Progenitor cell of endocrine pancreas (in vitro differentiated cells): ENCODE measurements at regions not wholly inside any gene's neighbourhood (a gene's known extent, or its start where the extent isn't known, plus 50 kb on each side); places are given as distances from the start of the nearest gene placed in this dataset.

Experiments
- DNase-seq: peaks from one replicate; pipeline ENCODE4 v3.0.0; 2021; ENCODE audit warnings: low spot score; ENCODE audit not compliant: unreplicated experiment
- H3K27ac Mint-ChIP-seq: 2 replicates; pipeline ENCODE4 v1.8.0; 2021; ENCODE audit warnings: mild to moderate bottlenecking, moderate library complexity, mixed read lengths
- H3K27me3 Mint-ChIP-seq: 2 replicates; pipeline ENCODE4 v1.8.0; 2021; ENCODE audit warnings: mixed read lengths
- H3K36me3 Mint-ChIP-seq: 2 replicates; pipeline ENCODE4 v1.8.0; 2022; ENCODE audit warnings: mixed read lengths; ENCODE audit not compliant: insufficient read depth
- H3K4me1 Mint-ChIP-seq: 2 replicates; pipeline ENCODE4 v1.8.0; 2021; ENCODE audit warnings: low read depth, mixed read lengths
- H3K4me3 Mint-ChIP-seq: 2 replicates; pipeline ENCODE4 v1.8.0; 2021; ENCODE audit warnings: low read depth, mild to moderate bottlenecking, moderate library complexity, mixed read lengths
- H3K9me3 Mint-ChIP-seq: 2 replicates; pipeline ENCODE4 v1.8.0; 2021; ENCODE audit warnings: low read depth, mixed read lengths
- CTCF ChIP-seq: fragments of 200-600 bp; sonication (generic); IDR thresholded peaks from one replicate; pipeline ENCODE4 v1.5.0; 2021; ENCODE audit warnings: antibody characterized with exemption, mild to moderate bottlenecking; ENCODE audit not compliant: unreplicated experiment

GRCh38 chr18:42641996-42642395, 473.5 kb downstream of the RIT2 start:
- peaks cover 14% of the 10 kb centered on the region for H3K4me1 Mint-ChIP-seq
- no peaks in the 10 kb centered on the region for H3K27me3 Mint-ChIP-seq
- no peak overlapping the region for H3K4me3 Mint-ChIP-seq
- no peak overlapping the region for H3K27ac Mint-ChIP-seq
- DNase-seq = no peak
- H3K9me3 Mint-ChIP-seq = peaks cover 8% of the 10 kb centered on the region
- no peak for TF ChIP-seq CTCF
- H3K36me3 Mint-ChIP-seq = peaks cover 1% of the 10 kb centered on the region

GRCh38 chr18:42644729-42645131, 470.8 kb downstream of the RIT2 start:
- no peak for DNase-seq
- Mint-ChIP-seq H3K36me3 (peaks cover 1% of the 10 kb centered on the region), H3K27ac (peak overlapping the region; percentile 51), H3K4me3 (no peak overlapping the region), H3K9me3 (peaks cover 8% of the 10 kb centered on the region), H3K27me3 (no peaks in the 10 kb centered on the region), H3K4me1 (peaks cover 9% of the 10 kb centered on the region)
- TF ChIP-seq CTCF = no peak

- no peak overlapping the region for H3K4me3 Mint-ChIP-seq
- peaks cover 7% of the 10 kb centered on the region for H3K4me1 Mint-ChIP-seq
- no peaks in the 10 kb centered on the region for H3K27me3 Mint-ChIP-seq
- TF ChIP-seq CTCF = no peak
- H3K9me3 Mint-ChIP-seq = peaks cover 13% of the 10 kb centered on the region
- DNase-seq = no peak
- H3K27ac Mint-ChIP-seq = no peak overlapping the region
- H3K36me3 Mint-ChIP-seq = no peaks in the 10 kb centered on the region
Observed at GRCh38 chr18:42649331-42650035, 466.0 kb downstream of the RIT2 start.

GRCh38 chr18:42654556-42654955, 460.9 kb downstream of the RIT2 start:
- peaks cover 9% of the 10 kb centered on the region for H3K9me3 Mint-ChIP-seq

GRCh38 chr18:42657551-42657950, 457.9 kb downstream of the RIT2 start:
- peaks cover 10% of the 10 kb centered on the region for H3K9me3 Mint-ChIP-seq
- no peak for DNase-seq
- peaks cover 8% of the 10 kb centered on the region for H3K36me3 Mint-ChIP-seq
- H3K4me3 Mint-ChIP-seq = no peak overlapping the region
- H3K4me1 Mint-ChIP-seq = no peaks in the 10 kb centered on the region
- no peak overlapping the region for H3K27ac Mint-ChIP-seq
- H3K27me3 Mint-ChIP-seq = no peaks in the 10 kb centered on the region
- TF ChIP-seq CTCF = no peak

More at GRCh38 chr18:42654556-42654955, 460.9 kb downstream of the RIT2 start:
- H3K4me3 Mint-ChIP-seq = no peak overlapping the region
- H3K27ac Mint-ChIP-seq = no peak overlapping the region
- no peaks in the 10 kb centered on the region for H3K27me3 Mint-ChIP-seq
- TF ChIP-seq CTCF = no peak
- DNase-seq = no peak
- H3K36me3 Mint-ChIP-seq = no peaks in the 10 kb centered on the region
- H3K4me1 Mint-ChIP-seq = no peaks in the 10 kb centered on the region
